ENCODE measurements at regions not wholly inside any gene's neighbourhood (a gene's known extent, or its start where the extent isn't known, plus 50 kb on each side); places are given as distances from the start of the nearest gene placed in this dataset.

- TF ChIP-seq CTCF (IDR thresholded peaks at IDR 0.05; ENCODE audit: low read length) (no peak), EZH2phosphoT487 (IDR thresholded peaks at IDR 0.05; ENCODE audit: low read length) (no peak), EZH2 (optimal IDR thresholded peaks at IDR 0.05; ENCODE audit: low read depth, low read length) (no peak)
Measured at GRCh38 chr2:128667391-128667790, 348.7 kb upstream of the HS6ST1 start.
